ENCODE measurements at regions not wholly inside any gene's neighbourhood (a gene's known extent, or its start where the extent isn't known, plus 50 kb on each side); places are given as distances from the start of the nearest gene placed in this dataset.
"Not testable (repeated sequence)": the region's sequence is repeated elsewhere in the genome, so short reads cannot be mapped to it uniquely, and the experiment has no call there.

- DNase-seq (ENCODE audit: low read depth in 2 of 2), result no peak
These were observed 1927.4 kb downstream of the PCDH9 start for GRCh38 chr13:65302691-65303090.

- DNase-seq (ENCODE audit: low read depth in 2 of 2), result no peak
These were observed 1928.6 kb downstream of the PCDH9 start for GRCh38 chr13:65301506-65301905.

- no peak for DNase-seq (ENCODE audit: low read depth in 2 of 2)
These were observed 1929.9 kb downstream of the PCDH9 start for GRCh38 chr13:65300220-65300619.

- DNase-seq (ENCODE audit: low read depth in 2 of 2), result no peak
These were observed 1936.5 kb downstream of the PCDH9 start for GRCh38 chr13:65293530-65294198.

GRCh38 chr13:65292488-65292901 lies 1937.6 kb downstream of the PCDH9 start:
- DNase-seq (ENCODE audit: low read depth in 2 of 2), result peak; percentile 60 to 64

GRCh38 chr13:65287405-65287804 lies 1942.7 kb downstream of the PCDH9 start:
- no peak for DNase-seq (ENCODE audit: low read depth in 2 of 2)

GRCh38 chr13:65275838-65276630 lies 1954.1 kb downstream of the PCDH9 start:
- DNase-seq (ENCODE audit: low read depth in 2 of 2), result no peak

- no peak for DNase-seq (ENCODE audit: low read depth in 2 of 2)
These were observed 1955.0 kb downstream of the PCDH9 start for GRCh38 chr13:65275108-65275507.

GRCh38 chr13:65273811-65274420 lies 1956.2 kb downstream of the PCDH9 start:
- not testable (repeated sequence) for DNase-seq (ENCODE audit: low read depth in 2 of 2)

GRCh38 chr13:65268009-65268408 lies 1962.1 kb downstream of the PCDH9 start:
- no peak for DNase-seq (ENCODE audit: low read depth in 2 of 2)

- DNase-seq (ENCODE audit: low read depth in 2 of 2), result no peak
These were observed 1964.1 kb downstream of the PCDH9 start for GRCh38 chr13:65265988-65266387.

- DNase-seq (ENCODE audit: low read depth in 2 of 2), result no peak
These were observed 1966.1 kb downstream of the PCDH9 start for GRCh38 chr13:65264066-65264465.

- DNase-seq (ENCODE audit: low read depth in 2 of 2), result no peak
These were observed 1968.9 kb downstream of the PCDH9 start for GRCh38 chr13:65260946-65261891.

- no peak for DNase-seq (ENCODE audit: low read depth in 2 of 2)
These were observed 1989.4 kb downstream of the PCDH9 start for GRCh38 chr13:65240773-65241172.

GRCh38 chr13:65236841-65237418 lies 1993.2 kb downstream of the PCDH9 start:
- no peak for DNase-seq (ENCODE audit: low read depth in 2 of 2)

GRCh38 chr13:65217471-65217995 lies 2012.6 kb downstream of the PCDH9 start:
- DNase-seq (ENCODE audit: low read depth in 2 of 2), result no peak

GRCh38 chr13:65202845-65203244 lies 2027.3 kb downstream of the PCDH9 start:
- DNase-seq (ENCODE audit: low read depth in 2 of 2), result not testable (repeated sequence)

- no peak for DNase-seq (ENCODE audit: low read depth in 2 of 2)
These were observed 2041.4 kb downstream of the PCDH9 start for GRCh38 chr13:65188721-65189120.

GRCh38 chr13:65168026-65168425 lies 2062.1 kb downstream of the PCDH9 start:
- DNase-seq (ENCODE audit: low read depth in 2 of 2), result no peak

- no peak for DNase-seq (ENCODE audit: low read depth in 2 of 2)
These were observed 2063.5 kb downstream of the PCDH9 start for GRCh38 chr13:65166675-65167074.

- no peak for DNase-seq (ENCODE audit: low read depth in 2 of 2)
These were observed 2070.3 kb downstream of the PCDH9 start for GRCh38 chr13:65159803-65160202.

Data from fibroblast of skin of left quadriceps (primary cell).